Posterior cingulate gyrus (tissue), 11 donors: ENCODE measurements at regions not wholly inside any gene's neighbourhood (a gene's known extent, or its start where the extent isn't known, plus 50 kb on each side); places are given as distances from the start of the nearest gene placed in this dataset.
"Not testable (repeated sequence)": the region's sequence is repeated elsewhere in the genome, so short reads cannot be mapped to it uniquely, and the experiment has no call there.

Experiments used
- DNase-seq, 10 donors: peaks; one replicate each; pipeline versions ENCODE4 v3.0.0 to v3.0.0-alpha.2; 2020 to 2021; ENCODE audit warnings: mixed read lengths in 3 of 10
- intact Hi-C: fragments of 100-400 bp; cut with DNase I; formaldehyde crosslinking; loops from one replicate; pipeline ENCODE4 v1.15.1; 2023

- DNase-seq = no peak
- intact Hi-C loops = no loop called here
Observed at GRCh38 chr14:71354142-71354541, 446.9 kb downstream of the PCNX1 start.

- intact Hi-C loops = no loop called here
- no peak for DNase-seq
Observed at GRCh38 chr14:71354801-71355200, 447.5 kb downstream of the PCNX1 start.

- peak in 1 of 10 donors; percentile 73 for DNase-seq
- intact Hi-C loops = no loop called here
Observed at GRCh38 chr14:71355324-71356201, 448.3 kb downstream of the PCNX1 start.

GRCh38 chr14:71358209-71358931 is 451.1 kb downstream of the PCNX1 start:
- no peak for DNase-seq
- intact Hi-C loops = no loop called here

GRCh38 chr14:71358932-71359421 is 451.7 kb downstream of the PCNX1 start:
- intact Hi-C loops, DNase-seq: not testable (repeated sequence)

- intact Hi-C loops = no loop called here
- DNase-seq = no peak
Observed at GRCh38 chr14:71359823-71360222, 452.6 kb downstream of the PCNX1 start.

GRCh38 chr14:71361336-71361735 is 454.1 kb downstream of the PCNX1 start:
- intact Hi-C loops = no loop called here
- no peak for DNase-seq

GRCh38 chr14:71361874-71362273 is 454.6 kb downstream of the PCNX1 start:
- DNase-seq = no peak
- intact Hi-C loops = no loop called here

- intact Hi-C loops = no loop called here
- no peak for DNase-seq
Observed at GRCh38 chr14:71362282-71362681, 455.0 kb downstream of the PCNX1 start.

GRCh38 chr14:71362920-71363584 is 455.8 kb downstream of the PCNX1 start:
- intact Hi-C loops = no loop called here
- no peak for DNase-seq

GRCh38 chr14:71363946-71364925 is 457.0 kb downstream of the PCNX1 start:
- no peak for DNase-seq
- intact Hi-C loops = no loop called here

- intact Hi-C loops = no loop called here
- no peak for DNase-seq
Observed at GRCh38 chr14:71365361-71365760, 458.1 kb downstream of the PCNX1 start.

GRCh38 chr14:71366861-71367260 is 459.6 kb downstream of the PCNX1 start:
- intact Hi-C loops = no loop called here
- no peak for DNase-seq

- DNase-seq = no peak
- intact Hi-C loops = no loop called here
Observed at GRCh38 chr14:71371711-71372396, 464.6 kb downstream of the PCNX1 start.

GRCh38 chr14:71372411-71372838 is 465.2 kb downstream of the PCNX1 start:
- intact Hi-C loops = no loop called here
- DNase-seq = no peak

- DNase-seq = no peak
- intact Hi-C loops = no loop called here
Observed at GRCh38 chr14:71373773-71374172, 466.5 kb downstream of the PCNX1 start.

GRCh38 chr14:71374989-71375388 is 467.7 kb downstream of the PCNX1 start:
- DNase-seq = no peak
- intact Hi-C loops = no loop called here

GRCh38 chr14:71377099-71377498 is 469.8 kb downstream of the PCNX1 start:
- intact Hi-C loops = no loop called here
- DNase-seq = peak in 1 of 10 donors; percentile 87

- intact Hi-C loops = no loop called here
- no peak for DNase-seq
Observed at GRCh38 chr14:71380271-71380670, 473.0 kb downstream of the PCNX1 start.
